Astrocyte (in vitro differentiated cells and primary cell): ENCODE measurements at regions not wholly inside any gene's neighbourhood (a gene's known extent, or its start where the extent isn't known, plus 50 kb on each side); places are given as distances from the start of the nearest gene placed in this dataset.

Source experiments
- CTCF ChIP-seq: IDR thresholded peaks from 2 replicates; pipeline ENCODE4 v1.5.1; 2011; ENCODE audit warnings: low read depth, mild to moderate bottlenecking, inconsistent platforms, low read length, moderate library complexity; ENCODE audit not compliant: insufficient read depth
- EZH2 ChIP-seq: IDR thresholded peaks from 2 replicates; pipeline ENCODE4 v1.6.1; 2012; ENCODE audit warnings: mild to moderate bottlenecking, low read length, inconsistent platforms; ENCODE audit not compliant: insufficient read depth

GRCh38 chr22:25372000-25372595, 152.7 kb downstream of the CRYBB2 start:
- TF ChIP-seq CTCF: no peak
- TF ChIP-seq EZH2: no peak
